ENCODE measurements at regions not wholly inside any gene's neighbourhood (a gene's known extent, or its start where the extent isn't known, plus 50 kb on each side); places are given as distances from the start of the nearest gene placed in this dataset.

GRCh38 chr11:13896981-13897353, 65.6 kb upstream of the SPON1 start:
- no peaks in the 10 kb centered on the region for H3K9me3 Mint-ChIP-seq
- peaks cover 11% of the 10 kb centered on the region for H3K27me3 Mint-ChIP-seq (ENCODE audit: insufficient read depth)
- DNase-seq, result no peak
- H3K27ac Mint-ChIP-seq, result no peak overlapping the region
- H3K4me1 Mint-ChIP-seq (ENCODE audit: low read depth), result no peaks in the 10 kb centered on the region
- no peak overlapping the region for H3K4me3 Mint-ChIP-seq
- H3K36me3 Mint-ChIP-seq (ENCODE audit: low read depth), result no peaks in the 10 kb centered on the region
- no peak for TF ChIP-seq CTCF (IDR thresholded peaks at IDR 0.05)

DNA sequence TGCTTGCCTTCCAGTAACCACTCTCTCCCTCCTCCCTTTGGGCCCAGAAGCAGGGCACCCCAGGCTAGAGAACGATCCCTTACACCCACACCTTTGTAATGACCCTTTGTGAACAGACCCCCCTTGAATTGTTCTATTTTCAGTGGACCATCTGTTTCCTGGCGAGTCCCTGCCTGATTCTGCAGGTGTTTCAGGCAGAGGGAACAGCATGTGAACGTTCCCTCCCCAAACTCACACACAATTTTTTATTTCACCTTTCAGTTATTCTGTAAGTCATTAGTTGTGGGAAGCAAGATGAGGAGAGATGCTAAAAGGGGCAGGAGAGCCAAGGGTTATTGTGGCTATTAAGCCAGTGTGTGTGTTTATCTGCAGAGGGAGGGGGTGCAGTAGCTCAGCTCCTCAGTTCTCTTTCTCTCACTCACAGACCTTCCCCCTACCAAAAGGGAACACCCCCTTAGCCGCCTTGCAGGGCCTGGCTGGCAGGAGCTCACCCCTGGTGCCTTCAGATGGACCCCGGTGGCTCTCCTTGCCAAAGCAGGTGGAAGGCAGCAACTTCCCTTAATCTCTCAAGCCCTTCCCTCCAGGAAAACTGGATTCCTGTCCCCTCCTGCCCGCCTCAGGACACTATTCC, 64.8 kb upstream of the SPON1 start:
- Mint-ChIP-seq H3K4me1 (ENCODE audit: low read depth) (no peaks in the 10 kb centered on the region), H3K4me3 (no peak overlapping the region), H3K27me3 (ENCODE audit: insufficient read depth) (peaks cover 11% of the 10 kb centered on the region), H3K36me3 (ENCODE audit: low read depth) (no peaks in the 10 kb centered on the region), H3K9me3 (no peaks in the 10 kb centered on the region), H3K27ac (no peak overlapping the region)
- DNase-seq, result no peak
- TF ChIP-seq CTCF (IDR thresholded peaks at IDR 0.05), result no peak

- Mint-ChIP-seq H3K9me3 (no peaks in the 10 kb centered on the region), H3K4me1 (ENCODE audit: low read depth) (no peaks in the 10 kb centered on the region), H3K27ac (no peak overlapping the region), H3K27me3 (ENCODE audit: insufficient read depth) (peaks cover 11% of the 10 kb centered on the region), H3K36me3 (ENCODE audit: low read depth) (no peaks in the 10 kb centered on the region), H3K4me3 (no peak overlapping the region)
- no peak for DNase-seq
- TF ChIP-seq CTCF (IDR thresholded peaks at IDR 0.05), result no peak
Measured at GRCh38 chr11:13899603-13900002, 62.9 kb upstream of the SPON1 start.

GRCh38 chr11:13902523-13902922, 60.0 kb upstream of the SPON1 start:
- peaks cover 7% of the 10 kb centered on the region for H3K27me3 Mint-ChIP-seq (ENCODE audit: insufficient read depth)
- H3K4me3 Mint-ChIP-seq, result no peak overlapping the region
- H3K27ac Mint-ChIP-seq, result no peak overlapping the region
- peaks cover 14% of the 10 kb centered on the region for H3K9me3 Mint-ChIP-seq
- H3K36me3 Mint-ChIP-seq (ENCODE audit: low read depth), result no peaks in the 10 kb centered on the region
- DNase-seq, result no peak
- TF ChIP-seq CTCF (IDR thresholded peaks at IDR 0.05), result no peak
- no peaks in the 10 kb centered on the region for H3K4me1 Mint-ChIP-seq (ENCODE audit: low read depth)

GRCh38 chr11:13905137-13905781, 57.3 kb upstream of the SPON1 start:
- Mint-ChIP-seq H3K27ac (no peak overlapping the region), H3K4me1 (ENCODE audit: low read depth) (no peaks in the 10 kb centered on the region), H3K27me3 (ENCODE audit: insufficient read depth) (peaks cover 5% of the 10 kb centered on the region), H3K9me3 (peaks cover 14% of the 10 kb centered on the region), H3K36me3 (ENCODE audit: low read depth) (no peaks in the 10 kb centered on the region), H3K4me3 (no peak overlapping the region)
- no peak for DNase-seq
- TF ChIP-seq CTCF (IDR thresholded peaks at IDR 0.05), result no peak
